Anterior cingulate cortex (tissue), 58 donors: ENCODE measurements at regions not wholly inside any gene's neighbourhood (a gene's known extent, or its start where the extent isn't known, plus 50 kb on each side); places are given as distances from the start of the nearest gene placed in this dataset.
"Not testable (repeated sequence)": the region's sequence is repeated elsewhere in the genome, so short reads cannot be mapped to it uniquely, and the experiment has no call there.

Experiments used
- DNase-seq, 58 donors: peaks; one replicate each; lab custom pipeline; 2025; lab: John Stamatoyannopoulos, UW

DNA sequence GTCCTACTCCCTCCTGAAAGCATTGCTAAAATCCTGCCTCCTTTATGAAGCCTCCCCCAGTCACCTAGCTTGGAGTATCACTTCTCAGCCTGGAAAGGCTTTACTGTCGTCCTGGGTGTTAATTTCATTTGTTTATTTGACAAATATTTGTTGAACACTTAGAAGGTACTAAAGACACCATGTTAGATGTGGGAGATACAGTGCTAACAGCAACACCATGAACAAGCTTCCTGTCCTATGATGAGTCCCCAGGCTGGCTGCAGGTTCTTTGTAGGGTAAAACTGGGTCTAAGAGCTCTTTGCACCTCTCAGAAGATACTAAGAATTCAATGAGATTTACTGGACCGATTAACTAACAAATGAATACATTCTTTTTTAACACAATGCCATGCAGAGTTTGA is 109.2 kb upstream of the TMEM170B start:
- no peak for DNase-seq

DNA sequence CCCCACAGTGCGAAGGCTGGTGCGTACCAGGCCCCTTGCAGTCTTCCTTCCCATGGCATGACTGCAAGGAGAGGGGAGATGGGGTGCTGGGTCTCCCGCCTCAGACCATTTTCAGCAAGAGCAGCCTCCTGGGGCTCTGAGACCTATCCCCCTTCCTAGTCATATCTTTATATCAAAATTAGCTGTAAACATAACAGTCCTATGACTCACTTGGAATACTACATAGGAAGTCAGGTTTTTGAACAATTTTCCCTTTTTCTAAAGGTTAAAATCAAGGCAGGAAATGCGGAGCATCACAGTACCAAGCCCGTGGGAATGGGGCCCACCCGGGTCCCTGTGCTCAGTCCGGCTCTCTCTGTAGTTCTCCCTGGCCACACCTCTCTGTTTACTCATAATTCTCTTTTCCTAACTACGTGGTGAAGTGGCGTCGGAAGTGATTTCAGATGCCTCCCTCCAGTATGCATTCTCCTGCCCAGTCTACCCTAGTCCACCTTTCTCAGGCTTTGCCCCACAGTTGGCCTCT is 109.8 kb upstream of the TMEM170B start:
- DNase-seq: no peak

DNA sequence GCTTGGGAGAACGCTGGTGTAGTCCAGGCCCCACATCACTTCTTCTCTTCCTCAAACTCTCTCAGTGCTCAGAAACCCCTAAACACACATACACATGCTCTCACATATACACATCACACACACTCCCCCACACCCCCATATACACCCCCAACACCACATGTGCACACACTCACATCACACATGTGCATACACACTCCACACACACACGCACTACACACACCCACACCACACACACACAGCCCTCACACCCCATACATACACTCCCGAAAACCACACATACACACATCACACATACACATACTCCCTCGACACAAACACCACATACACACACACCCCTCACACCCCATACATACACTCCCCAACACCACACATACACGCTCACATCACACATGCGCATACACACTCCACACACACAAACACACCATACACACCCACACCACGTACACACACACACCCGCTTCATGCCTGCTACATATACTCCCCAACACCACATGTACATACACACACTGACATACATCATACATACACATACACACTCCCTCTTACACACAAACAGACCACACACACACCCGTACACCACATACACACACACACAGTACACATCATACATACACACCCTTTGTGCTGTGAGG is 110.3 kb upstream of the TMEM170B start:
- DNase-seq: no peak

DNA sequence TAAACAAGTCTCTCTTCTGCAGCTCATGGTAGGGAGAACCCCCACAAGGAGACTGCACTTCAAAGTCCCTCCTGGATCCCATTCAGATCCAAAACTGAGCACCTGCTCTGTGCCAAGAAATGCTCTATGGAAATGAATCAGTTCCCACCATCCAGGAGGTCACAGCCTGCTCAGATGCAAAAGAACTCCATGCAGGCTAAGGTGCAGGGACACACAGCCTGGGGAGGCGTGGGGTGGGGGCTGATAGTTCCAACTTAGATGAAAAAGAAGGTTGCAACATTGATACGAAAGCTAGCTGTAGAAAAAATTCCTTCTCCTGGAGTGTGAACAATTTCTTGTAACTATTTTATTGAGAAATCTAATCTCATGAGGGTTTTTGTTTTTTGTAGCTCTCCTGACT is 111.0 kb upstream of the TMEM170B start:
- no peak for DNase-seq

DNA sequence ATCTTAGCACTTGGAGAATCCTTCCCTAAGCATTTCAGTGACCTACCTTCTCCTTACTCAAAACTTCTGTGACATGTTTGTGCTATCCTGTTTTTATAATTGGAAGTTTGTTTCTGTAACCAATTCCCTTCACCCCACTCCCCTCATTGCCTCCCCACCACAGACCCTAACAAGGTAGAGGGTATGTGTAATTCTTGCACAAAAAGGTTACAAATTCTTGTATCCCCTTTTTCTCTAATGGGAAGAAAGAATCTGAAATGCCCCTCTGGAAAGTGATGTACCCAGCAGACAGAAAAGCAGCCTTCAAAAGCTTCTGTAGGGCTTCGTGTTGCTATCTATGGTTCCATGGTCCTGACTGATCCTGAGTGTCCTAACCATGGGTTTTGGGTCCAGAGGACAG is 111.7 kb upstream of the TMEM170B start:
- DNase-seq: no peak

DNA sequence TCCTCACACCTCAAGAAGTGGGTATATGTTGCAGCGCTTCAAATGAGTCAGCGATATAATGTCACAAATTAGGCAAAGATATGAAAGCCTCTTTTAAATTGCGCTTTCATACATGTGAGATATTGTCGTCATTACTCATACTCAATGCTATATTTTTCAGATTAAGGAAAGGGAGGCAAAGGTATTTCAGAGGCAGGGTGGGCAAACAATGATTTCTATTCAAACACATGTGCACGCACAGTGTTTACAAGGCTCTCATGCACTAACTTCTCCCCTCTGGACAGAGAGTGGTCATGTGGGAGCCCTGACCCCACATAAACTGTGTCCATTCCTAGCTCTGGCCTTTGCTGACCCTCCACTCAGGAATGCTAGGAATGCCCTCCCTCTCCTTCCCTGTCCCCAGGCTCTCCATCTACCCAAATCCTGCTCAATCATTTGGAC is 112.1 kb upstream of the TMEM170B start:
- no peak for DNase-seq

DNA sequence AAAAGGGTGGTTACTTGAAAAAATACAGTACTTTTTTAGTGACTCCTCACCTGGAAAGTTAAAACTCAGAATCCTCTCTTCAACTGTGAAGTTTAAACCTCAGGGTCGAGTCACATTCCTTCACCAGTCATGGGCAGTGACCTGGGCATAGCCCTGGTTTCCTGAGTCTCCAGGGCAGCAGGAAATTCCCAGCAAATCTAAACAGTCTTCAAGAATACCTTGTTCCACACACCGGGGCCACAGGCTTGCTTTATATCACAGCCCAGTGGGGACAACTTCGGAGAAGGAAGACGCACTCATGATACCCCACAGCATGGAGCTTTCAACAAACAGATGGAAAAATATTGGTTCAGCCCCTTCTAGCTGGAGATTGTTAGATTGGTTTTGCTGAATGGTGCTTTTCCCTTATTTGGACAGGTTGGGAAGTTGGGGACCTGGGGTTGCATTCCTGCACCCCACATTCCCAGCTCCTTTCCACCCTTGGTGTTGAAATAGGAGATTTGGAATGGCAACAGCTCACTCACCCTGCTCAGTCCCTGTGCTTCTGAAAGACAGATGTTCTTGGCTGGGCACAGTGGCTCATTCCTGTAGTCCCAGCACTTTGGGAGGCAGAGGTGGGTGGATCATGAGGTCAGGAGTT is 113.0 kb upstream of the TMEM170B start:
- DNase-seq: no peak

DNA sequence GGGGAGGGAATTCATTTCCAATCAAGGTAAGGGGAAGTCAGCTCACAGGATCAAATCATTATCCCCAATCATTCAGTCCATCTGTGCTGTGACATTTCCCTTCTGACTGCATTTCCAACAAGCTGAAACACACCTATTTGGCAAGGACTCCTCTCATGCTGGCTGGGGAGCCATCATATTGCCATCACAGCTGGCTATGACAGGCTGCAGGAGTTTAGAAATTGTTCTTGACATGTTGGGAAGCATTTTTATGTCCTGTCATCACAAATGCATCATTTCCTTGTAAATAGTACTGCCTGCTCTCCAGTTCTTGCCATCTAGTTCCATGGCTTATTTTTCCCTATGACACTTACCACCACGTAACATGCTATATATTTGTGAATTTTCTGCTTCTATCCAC is 113.9 kb upstream of the TMEM170B start:
- DNase-seq: no peak

DNA sequence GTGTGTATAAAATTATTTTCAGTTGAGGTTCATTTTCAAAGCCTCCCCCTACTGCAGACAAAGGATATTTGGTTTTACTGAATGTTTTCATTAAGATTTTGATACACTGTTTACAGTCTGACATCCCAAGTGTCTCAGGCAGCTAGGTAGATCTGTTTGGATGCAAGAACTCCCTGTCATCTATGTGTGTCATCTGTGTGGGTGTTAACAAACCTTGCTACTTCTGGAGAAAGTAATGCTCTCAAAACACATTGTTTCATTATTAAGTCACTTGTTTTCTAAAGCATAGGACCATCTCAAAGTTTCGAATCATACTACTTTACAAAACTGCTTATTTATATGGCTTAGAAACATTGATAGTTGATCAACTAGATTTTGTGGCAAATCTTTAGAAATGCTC is 114.5 kb upstream of the TMEM170B start:
- DNase-seq: no peak

DNA sequence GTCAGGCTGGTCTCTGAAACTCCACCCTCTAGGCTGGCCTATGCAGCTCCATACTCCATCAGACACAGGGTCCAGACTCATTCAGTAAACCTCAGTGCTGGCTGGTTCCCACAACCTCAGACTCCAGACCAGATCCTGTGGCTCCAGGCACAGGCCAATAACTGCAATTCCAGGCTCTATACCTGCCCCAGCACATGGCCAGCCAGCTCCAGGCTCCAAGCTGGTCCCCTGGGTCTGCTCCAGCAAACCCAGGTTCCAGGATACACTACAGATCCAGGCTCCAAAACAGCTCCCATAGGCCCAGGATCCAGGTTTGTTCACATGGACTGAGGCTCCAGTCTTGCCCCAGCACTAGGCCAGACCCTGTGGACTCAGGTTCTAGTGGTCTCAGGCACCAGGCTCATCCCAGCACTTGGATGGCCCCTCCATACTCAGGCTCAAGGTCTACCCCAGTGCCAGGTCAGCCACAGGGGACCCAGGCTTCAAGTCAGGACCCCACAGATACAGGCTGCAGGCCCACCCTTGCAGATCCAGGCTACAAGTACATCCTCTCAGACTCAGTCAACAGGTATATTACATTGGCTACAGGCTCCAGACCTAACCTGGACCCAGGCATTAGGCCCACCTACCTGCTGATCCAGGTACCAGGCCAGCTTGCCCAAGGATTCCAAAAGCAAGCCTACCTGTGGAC is 117.6 kb upstream of the TMEM170B start:
- no peak for DNase-seq

DNA sequence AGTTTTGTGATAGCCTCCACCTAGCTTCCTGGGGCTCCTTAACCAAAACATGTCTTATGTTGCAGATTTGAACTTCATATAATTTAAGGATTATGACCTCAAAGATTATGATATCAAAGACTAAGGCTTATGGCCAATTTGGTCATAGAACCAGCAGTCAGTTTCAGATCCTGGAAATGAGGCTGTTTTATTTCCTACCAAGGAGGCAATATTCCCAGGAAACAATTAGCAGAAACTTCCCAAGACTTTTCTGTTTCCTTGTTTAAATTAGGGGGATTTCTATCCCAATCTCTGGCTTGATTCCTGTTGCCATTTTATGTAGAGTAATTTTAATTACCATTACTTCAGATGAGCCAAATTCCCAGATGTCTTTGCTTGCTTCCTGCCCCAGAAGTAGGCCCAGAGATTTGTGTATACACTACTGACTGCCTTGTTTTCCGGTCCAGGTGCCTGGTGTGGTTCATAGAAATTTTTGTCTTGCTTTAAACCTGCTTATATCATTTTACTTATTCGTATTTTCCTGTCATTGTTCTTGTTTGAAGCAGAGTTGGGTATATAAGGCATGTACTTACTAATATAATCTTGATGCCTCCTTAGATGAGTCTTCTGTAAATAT is 119.2 kb upstream of the TMEM170B start:
- DNase-seq: no peak

DNA sequence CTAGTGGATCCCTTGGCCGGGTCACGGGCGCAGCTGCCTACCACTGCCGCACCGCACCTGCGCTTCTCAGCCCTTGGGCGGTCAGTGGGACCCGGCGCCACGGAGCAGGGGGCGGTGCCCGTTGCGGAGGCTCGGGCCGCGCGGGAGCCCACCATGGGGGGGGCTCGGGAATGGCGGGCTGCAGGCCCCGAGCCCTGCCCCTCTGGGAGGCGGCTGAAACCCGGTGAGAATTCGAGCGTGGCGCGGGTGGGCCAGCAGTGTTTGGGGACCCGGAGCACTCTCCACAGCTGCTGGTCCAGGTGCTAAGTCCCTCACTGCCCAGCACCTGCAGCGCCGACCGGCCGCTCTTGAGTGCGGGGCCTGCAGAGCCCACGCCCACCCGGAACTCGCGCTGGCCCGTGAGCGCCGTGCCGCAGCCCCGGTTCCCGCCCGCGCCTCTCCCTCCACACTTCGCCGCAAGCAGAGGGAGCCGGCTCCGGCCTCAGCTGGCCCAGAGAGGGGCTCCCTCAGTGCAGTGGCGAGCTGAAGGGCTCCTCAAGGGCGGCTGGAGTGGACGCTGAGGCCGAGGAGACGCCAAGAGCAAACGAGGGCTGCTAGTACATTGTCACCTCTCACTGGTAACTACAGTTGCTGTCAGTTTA is 120.5 kb upstream of the TMEM170B start:
- DNase-seq: no peak

DNA sequence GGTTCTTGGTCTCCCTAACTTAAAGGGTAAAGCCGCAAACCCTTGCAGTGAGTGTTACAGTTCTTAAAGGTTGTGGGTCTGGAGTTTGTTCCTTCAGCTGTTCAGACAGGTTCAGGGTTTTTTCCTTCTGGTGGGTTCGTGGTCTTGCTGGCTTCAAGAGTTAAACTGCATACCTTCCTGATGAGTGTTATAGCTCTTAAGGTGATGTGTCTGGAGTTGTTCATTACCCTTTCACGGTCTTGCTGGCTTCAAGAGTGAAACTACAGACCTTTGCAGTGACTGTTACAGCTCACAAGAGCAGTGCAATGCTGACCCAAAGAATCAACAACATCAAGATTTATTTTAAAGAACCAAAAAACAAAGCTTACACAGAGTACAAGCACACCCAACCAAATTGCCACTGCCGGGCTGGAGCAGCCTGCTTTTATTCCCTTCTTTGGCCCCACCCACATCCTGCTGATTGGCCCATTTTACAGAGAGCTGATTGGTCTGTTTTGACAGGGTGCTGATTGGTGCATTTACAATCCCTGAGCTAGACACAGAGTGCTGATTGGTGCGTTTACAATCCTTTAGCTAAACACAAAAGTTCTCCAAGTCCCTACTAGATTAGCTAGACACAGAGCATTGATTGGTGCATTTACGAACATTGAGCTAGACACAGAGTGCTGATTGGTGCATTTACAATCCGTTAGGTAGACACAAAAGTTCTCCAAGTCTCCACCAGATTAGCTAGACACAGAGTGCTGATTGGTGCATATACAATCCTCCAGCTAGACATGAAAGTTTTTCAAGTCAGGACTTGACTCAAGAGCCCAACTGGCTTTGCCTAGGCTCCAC is 121.2 kb upstream of the TMEM170B start:
- DNase-seq: not testable (repeated sequence)

DNA sequence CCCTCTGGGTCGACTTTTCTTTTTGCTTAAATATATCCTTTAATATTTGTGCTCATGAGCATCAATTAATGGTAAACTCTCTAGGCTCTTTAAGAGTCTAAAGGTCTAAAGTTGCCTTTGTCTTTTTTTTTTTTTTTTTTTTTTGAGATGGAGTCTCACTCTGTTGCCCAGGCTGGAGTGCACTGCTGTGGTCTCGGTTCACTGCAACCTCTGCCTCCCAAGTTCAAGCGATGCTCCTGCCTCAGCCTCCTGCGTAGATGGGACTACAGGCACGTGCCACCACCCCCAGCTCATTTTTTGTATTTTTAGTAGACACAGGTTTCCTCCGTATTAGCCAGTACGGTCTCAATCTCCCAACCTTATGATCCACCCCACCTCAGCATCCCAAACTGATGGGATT is 122.0 kb upstream of the TMEM170B start:
- no peak for DNase-seq

DNA sequence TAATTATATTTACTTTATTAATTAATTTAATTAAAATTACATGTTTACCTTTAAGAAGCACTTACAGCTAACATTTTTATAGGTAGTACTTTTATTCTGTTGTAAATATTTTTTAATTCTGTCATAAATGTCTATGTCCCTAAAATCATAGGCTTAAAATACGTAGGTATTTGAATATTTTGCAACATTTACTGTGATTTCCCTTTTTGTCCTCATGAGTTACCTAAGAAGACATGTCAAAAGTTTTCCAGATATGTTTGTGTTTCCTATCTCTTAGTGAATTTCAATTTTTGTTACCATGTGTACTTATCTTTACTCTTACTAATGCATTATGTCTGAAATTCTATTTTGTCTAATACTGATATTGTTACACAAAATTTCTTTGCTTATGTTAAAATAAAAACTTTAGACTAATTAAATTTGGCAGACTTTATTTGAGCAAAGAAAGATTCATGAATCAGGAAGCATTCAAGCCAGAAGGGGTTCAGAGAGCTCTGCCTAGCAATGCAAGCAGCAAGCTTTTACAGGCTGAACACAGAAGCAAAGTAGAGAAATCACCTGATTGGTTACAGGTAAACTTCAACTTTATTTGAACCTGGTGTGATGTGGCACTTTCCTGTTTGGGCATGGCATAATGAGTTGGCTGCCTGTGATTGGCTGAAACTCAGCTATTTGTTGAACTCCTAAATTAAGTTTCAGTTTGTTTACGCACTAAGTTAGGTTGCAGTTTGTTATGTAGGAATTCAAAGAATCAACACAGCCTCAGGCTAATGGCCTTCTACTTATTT is 123.2 kb upstream of the TMEM170B start:
- DNase-seq: no peak

DNA sequence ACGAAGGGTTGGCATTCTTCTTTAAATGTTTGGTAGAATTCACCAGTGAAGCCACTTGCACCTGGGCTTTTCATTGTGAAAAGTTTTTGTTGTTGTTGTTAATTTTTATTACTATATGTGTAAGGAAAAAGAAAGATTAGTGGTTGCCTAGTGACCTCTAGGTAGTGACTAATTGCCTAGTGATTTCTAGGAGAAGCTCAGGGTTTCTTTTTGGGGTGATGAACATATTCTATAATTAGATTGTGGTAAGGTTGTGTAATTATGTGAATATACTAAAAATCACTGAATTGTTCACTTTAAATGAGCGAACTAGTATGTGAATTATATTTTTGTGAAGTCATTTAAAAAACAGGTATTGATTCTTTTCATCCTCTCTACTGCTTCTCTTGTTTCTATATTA is 123.8 kb upstream of the TMEM170B start:
- no peak for DNase-seq

DNA sequence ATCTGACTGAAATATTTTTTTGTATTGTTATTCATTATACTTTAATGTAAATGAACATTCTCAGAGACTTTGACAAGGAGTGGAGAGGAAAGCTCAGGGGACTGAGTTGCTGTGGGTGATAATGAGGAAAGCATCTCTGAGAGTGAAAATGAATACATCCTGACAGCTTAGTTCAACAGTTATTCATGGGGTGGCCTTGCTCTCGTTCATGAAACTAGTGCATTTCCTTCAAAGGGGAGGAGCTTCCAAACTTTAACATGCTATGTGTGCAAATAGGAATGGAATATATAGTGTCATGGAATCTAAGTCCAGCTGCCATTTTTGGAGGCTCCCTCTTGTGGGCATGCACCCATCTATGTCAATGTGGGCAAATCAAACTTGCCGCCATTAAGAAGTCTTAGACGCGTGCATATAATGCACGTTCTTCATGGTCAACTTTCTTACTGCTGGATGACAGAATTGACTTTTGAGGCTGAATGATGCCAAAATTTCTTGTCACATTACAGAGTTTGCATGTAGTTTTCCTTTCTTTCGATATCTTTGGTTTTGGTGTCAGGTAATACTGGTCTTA is 124.3 kb upstream of the TMEM170B start:
- no peak for DNase-seq

DNA sequence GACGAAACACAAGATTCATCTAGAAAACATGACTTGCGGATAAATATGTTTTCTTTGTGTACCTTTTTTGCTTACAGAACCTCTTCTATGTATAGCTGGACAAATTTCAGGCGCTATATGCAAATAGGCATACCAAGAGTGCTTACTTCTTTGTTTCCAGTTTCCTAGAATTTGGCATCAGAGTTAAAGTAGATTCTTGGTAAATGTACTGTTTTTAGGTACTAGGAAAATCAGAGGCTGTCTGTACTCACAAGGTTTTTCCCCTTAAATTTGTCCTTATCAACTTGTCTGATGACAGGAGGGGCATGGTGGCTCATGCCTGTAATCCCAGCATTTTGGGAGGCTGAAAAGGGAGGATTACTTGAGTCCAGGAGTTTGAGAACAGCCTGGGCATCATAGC is 124.9 kb upstream of the TMEM170B start:
- DNase-seq: no peak

DNA sequence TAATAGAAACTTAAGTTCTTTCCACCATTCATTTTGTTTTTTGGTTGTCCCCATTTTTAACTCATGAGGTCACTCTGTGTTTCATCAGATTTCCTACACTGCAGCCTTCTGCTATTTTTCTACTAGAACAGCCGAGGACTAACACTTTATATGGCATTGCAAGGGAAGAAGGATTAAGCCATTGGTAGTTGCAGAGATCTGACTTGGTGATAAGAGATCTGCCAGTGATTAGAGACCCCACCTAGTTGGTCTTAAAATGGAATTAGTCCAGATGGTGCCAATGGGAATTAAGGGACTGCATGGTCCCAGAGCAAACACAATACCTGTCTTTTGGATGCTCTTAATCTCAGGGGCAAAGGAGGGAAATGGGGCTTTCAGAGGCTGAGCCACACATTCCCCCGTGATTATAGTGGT is 125.5 kb upstream of the TMEM170B start:
- no peak for DNase-seq
